ENCODE measurements at regions not wholly inside any gene's neighbourhood (a gene's known extent, or its start where the extent isn't known, plus 50 kb on each side); places are given as distances from the start of the nearest gene placed in this dataset.
A peak's percentile ranks its signal among the peaks of the same experiment; 100 is the strongest.

GRCh38 chr12:45601888-45602287 is 127.6 kb upstream of the ARID2 start:
- TF ChIP-seq CTCF (IDR thresholded peaks at IDR 0.05; ENCODE audit: borderline replicate concordance, extremely low read depth, insufficient read depth): no peak
- intact Hi-C loops (cut with DNase I): no loop called here
- Histone ChIP-seq H3K36me3 (ENCODE audit: control insufficient read depth in 2 of 3, insufficient read depth in 3 of 3, low read length in 3 of 3) (no peaks in the 10 kb centered on the region), H3K9me3 (ENCODE audit: control insufficient read depth in 2 of 3, insufficient read depth in 1 of 3, low read length in 3 of 3) (peaks cover 0 to 16% (median 0%) of the 10 kb centered on the region in 3 donors), H3K27me3 (ENCODE audit: control insufficient read depth, insufficient read depth, low read length) (no peaks in the 10 kb centered on the region), H3K4me1 (ENCODE audit: control insufficient read depth in 2 of 3, insufficient read depth in 2 of 3, low read depth in 1 of 3, low read length in 3 of 3) (no peaks in the 10 kb centered on the region), H3K9ac (ENCODE audit: low read length in 3 of 3) (no peak overlapping the region), H3K4me3 (ENCODE audit: low read length in 3 of 3) (no peak overlapping the region), H3K27ac (ENCODE audit: low read depth in 2 of 2, low read length in 2 of 2) (no peak overlapping the region)
- no peak for DNase-seq
- no peak for FAIRE-seq

- Histone ChIP-seq H3K4me3 (ENCODE audit: low read length in 3 of 3) (no peak overlapping the region), H3K9me3 (ENCODE audit: control insufficient read depth in 2 of 3, insufficient read depth in 1 of 3, low read length in 3 of 3) (peaks cover 0 to 16% (median 0%) of the 10 kb centered on the region in 3 donors), H3K9ac (ENCODE audit: low read length in 3 of 3) (no peak overlapping the region), H3K36me3 (ENCODE audit: control insufficient read depth in 2 of 3, insufficient read depth in 3 of 3, low read length in 3 of 3) (no peaks in the 10 kb centered on the region), H3K27ac (ENCODE audit: low read depth in 2 of 2, low read length in 2 of 2) (no peak overlapping the region), H3K27me3 (ENCODE audit: control insufficient read depth, insufficient read depth, low read length) (no peaks in the 10 kb centered on the region), H3K4me1 (ENCODE audit: control insufficient read depth in 2 of 3, insufficient read depth in 2 of 3, low read depth in 1 of 3, low read length in 3 of 3) (no peaks in the 10 kb centered on the region)
- intact Hi-C loops (cut with DNase I): no loop called here
- FAIRE-seq: no peak
- DNase-seq: no peak
- no peak for TF ChIP-seq CTCF (IDR thresholded peaks at IDR 0.05; ENCODE audit: borderline replicate concordance, extremely low read depth, insufficient read depth)
Measured at GRCh38 chr12:45605624-45606023, 123.9 kb upstream of the ARID2 start.

GRCh38 chr12:45611061-45611460 is 118.4 kb upstream of the ARID2 start:
- TF ChIP-seq CTCF (IDR thresholded peaks at IDR 0.05; ENCODE audit: borderline replicate concordance, extremely low read depth, insufficient read depth): no peak
- DNase-seq: peak in 1 of 5 donors; percentile 23
- Histone ChIP-seq H3K27me3 (ENCODE audit: control insufficient read depth, insufficient read depth, low read length) (no peaks in the 10 kb centered on the region), H3K36me3 (ENCODE audit: control insufficient read depth in 2 of 3, insufficient read depth in 3 of 3, low read length in 3 of 3) (no peaks in the 10 kb centered on the region), H3K9me3 (ENCODE audit: control insufficient read depth in 2 of 3, insufficient read depth in 1 of 3, low read length in 3 of 3) (no peaks in the 10 kb centered on the region), H3K27ac (ENCODE audit: low read depth in 2 of 2, low read length in 2 of 2) (no peak overlapping the region), H3K4me1 (ENCODE audit: control insufficient read depth in 2 of 3, insufficient read depth in 2 of 3, low read depth in 1 of 3, low read length in 3 of 3) (peaks cover 0 to 3% (median 0%) of the 10 kb centered on the region in 3 donors), H3K9ac (ENCODE audit: low read length in 3 of 3) (no peak overlapping the region), H3K4me3 (ENCODE audit: low read length in 3 of 3) (no peak overlapping the region)
- intact Hi-C loops (cut with DNase I): no loop called here
- FAIRE-seq: no peak

GRCh38 chr12:45611495-45611894 is 118.0 kb upstream of the ARID2 start:
- H3K4me1 ChIP-seq (ENCODE audit: control insufficient read depth in 2 of 3, insufficient read depth in 2 of 3, low read depth in 1 of 3, low read length in 3 of 3): peaks cover 0 to 3% (median 0%) of the 10 kb centered on the region in 3 donors
- FAIRE-seq (no peak), DNase-seq (no peak)
- intact Hi-C loops (cut with DNase I): no loop called here
- H3K36me3 ChIP-seq (ENCODE audit: control insufficient read depth in 2 of 3, insufficient read depth in 3 of 3, low read length in 3 of 3): no peaks in the 10 kb centered on the region
- H3K9me3 ChIP-seq (ENCODE audit: control insufficient read depth in 2 of 3, insufficient read depth in 1 of 3, low read length in 3 of 3): no peaks in the 10 kb centered on the region
- no peak for TF ChIP-seq CTCF (IDR thresholded peaks at IDR 0.05; ENCODE audit: borderline replicate concordance, extremely low read depth, insufficient read depth)
- H3K27ac ChIP-seq (ENCODE audit: low read depth in 2 of 2, low read length in 2 of 2): no peak overlapping the region
- no peaks in the 10 kb centered on the region for H3K27me3 ChIP-seq (ENCODE audit: control insufficient read depth, insufficient read depth, low read length)
- H3K9ac ChIP-seq (ENCODE audit: low read length in 3 of 3): no peak overlapping the region
- H3K4me3 ChIP-seq (ENCODE audit: low read length in 3 of 3): no peak overlapping the region
